Activated CD4-positive, alpha-beta T cell treated with anti-CD3 and anti-CD28 coated beads, Interleukin-2, amount 10 ng/mL, durations not matched to agents 7 days and 5 days (primary cell): ENCODE measurements at regions not wholly inside any gene's neighbourhood (a gene's known extent, or its start where the extent isn't known, plus 50 kb on each side); places are given as distances from the start of the nearest gene placed in this dataset.

Experiments
- CTCF ChIA-PET: fragments of 350-600 bp; sonication (Branson Sonifier 250); formaldehyde crosslinking; loops from one replicate; lab custom pipeline; 2021; ENCODE audit warnings: antibody characterized with exemption; lab: Charles Lee
- POLR2A ChIA-PET: fragments of 350-600 bp; sonication (Branson Sonifier 250); formaldehyde crosslinking; loops from one replicate; lab custom pipeline; 2021; ENCODE audit warnings: antibody characterized with exemption; lab: Charles Lee
- DNase-seq: peaks from one replicate; pipeline ENCODE4 v3.0.0-alpha.2; 2020
- H3K27ac Mint-ChIP-seq: one replicate; pipeline ENCODE4 v1.8.0; 2021; ENCODE audit warnings: mild to moderate bottlenecking, moderate library complexity, mixed read lengths
- H3K27me3 Mint-ChIP-seq: one replicate; pipeline ENCODE4 v1.8.0; 2021; ENCODE audit warnings: mixed read lengths
- H3K36me3 Mint-ChIP-seq: one replicate; pipeline ENCODE4 v1.8.0; 2021; ENCODE audit warnings: low read depth, mixed read lengths
- H3K4me1 Mint-ChIP-seq: one replicate; pipeline ENCODE4 v1.8.0; 2021; ENCODE audit warnings: mixed read lengths
- H3K4me3 Mint-ChIP-seq: one replicate; pipeline ENCODE4 v1.8.0; 2021; ENCODE audit warnings: mild to moderate bottlenecking, moderate library complexity, mixed read lengths
- H3K9me3 Mint-ChIP-seq: one replicate; pipeline ENCODE4 v1.8.0; 2021; ENCODE audit warnings: mixed read lengths

- H3K27me3 Mint-ChIP-seq = no peaks in the 10 kb centered on the region
- H3K27ac Mint-ChIP-seq = no peak overlapping the region
- ChIA-PET CTCF (no interaction called here), POLR2A (no interaction called here)
- no peak for DNase-seq
- H3K36me3 Mint-ChIP-seq = no peaks in the 10 kb centered on the region
- peaks cover 6% of the 10 kb centered on the region for H3K4me1 Mint-ChIP-seq
- no peak overlapping the region for H3K4me3 Mint-ChIP-seq
- peaks cover 9% of the 10 kb centered on the region for H3K9me3 Mint-ChIP-seq
Observed at GRCh38 chrX:39619182-39620009, 478.4 kb downstream of the BCOR start.

GRCh38 chrX:39624166-39624565 is 473.6 kb downstream of the BCOR start:
- Mint-ChIP-seq H3K9me3 (peaks cover 8% of the 10 kb centered on the region), H3K36me3 (no peaks in the 10 kb centered on the region), H3K27me3 (no peaks in the 10 kb centered on the region), H3K4me1 (peaks cover 4% of the 10 kb centered on the region), H3K27ac (no peak overlapping the region), H3K4me3 (no peak overlapping the region)
- POLR2A ChIA-PET = no interaction called here
- DNase-seq = no peak
- CTCF ChIA-PET = no interaction called here

- Mint-ChIP-seq H3K4me1 (peaks cover 4% of the 10 kb centered on the region), H3K36me3 (no peaks in the 10 kb centered on the region), H3K9me3 (peaks cover 5% of the 10 kb centered on the region), H3K27ac (no peak overlapping the region), H3K27me3 (no peaks in the 10 kb centered on the region), H3K4me3 (no peak overlapping the region)
- ChIA-PET CTCF (interaction anchor here (0.7 kb wide), 1 partner anchor 771 kb away, joined by 5 read pairs; no protein-coding TSS in a partner anchor), POLR2A (no interaction called here)
- no peak for DNase-seq
Observed at GRCh38 chrX:39625810-39626209, 471.9 kb downstream of the BCOR start.

- ChIA-PET CTCF (no interaction called here), POLR2A (no interaction called here)
- no peak for DNase-seq
- no peak overlapping the region for H3K27ac Mint-ChIP-seq
- H3K27me3 Mint-ChIP-seq = no peaks in the 10 kb centered on the region
- H3K4me3 Mint-ChIP-seq = no peak overlapping the region
- no peaks in the 10 kb centered on the region for H3K36me3 Mint-ChIP-seq
- peaks cover 4% of the 10 kb centered on the region for H3K4me1 Mint-ChIP-seq
- peaks cover 5% of the 10 kb centered on the region for H3K9me3 Mint-ChIP-seq
Observed at GRCh38 chrX:39626749-39627148, 471.0 kb downstream of the BCOR start.

GRCh38 chrX:39627257-39627656 is 470.5 kb downstream of the BCOR start:
- no peaks in the 10 kb centered on the region for H3K27me3 Mint-ChIP-seq
- no peak overlapping the region for H3K27ac Mint-ChIP-seq
- ChIA-PET CTCF (no interaction called here), POLR2A (no interaction called here)
- peaks cover 5% of the 10 kb centered on the region for H3K9me3 Mint-ChIP-seq
- no peaks in the 10 kb centered on the region for H3K36me3 Mint-ChIP-seq
- H3K4me3 Mint-ChIP-seq = no peak overlapping the region
- peaks cover 4% of the 10 kb centered on the region for H3K4me1 Mint-ChIP-seq
- no peak for DNase-seq

GRCh38 chrX:39629001-39629400 is 468.8 kb downstream of the BCOR start:
- H3K27me3 Mint-ChIP-seq = no peaks in the 10 kb centered on the region
- peaks cover 5% of the 10 kb centered on the region for H3K9me3 Mint-ChIP-seq
- H3K4me3 Mint-ChIP-seq = no peak overlapping the region
- no peaks in the 10 kb centered on the region for H3K36me3 Mint-ChIP-seq
- peaks cover 4% of the 10 kb centered on the region for H3K4me1 Mint-ChIP-seq
- no peak for DNase-seq
- H3K27ac Mint-ChIP-seq = no peak overlapping the region
- ChIA-PET POLR2A (interaction anchor here (0.5 kb wide), 1 partner anchor 433 kb away, joined by 4 read pairs; no protein-coding TSS in a partner anchor), CTCF (no interaction called here)

- ChIA-PET POLR2A (no interaction called here), CTCF (no interaction called here)
- Mint-ChIP-seq H3K27me3 (no peaks in the 10 kb centered on the region), H3K4me1 (peaks cover 4% of the 10 kb centered on the region), H3K4me3 (no peak overlapping the region), H3K9me3 (no peaks in the 10 kb centered on the region), H3K36me3 (no peaks in the 10 kb centered on the region), H3K27ac (no peak overlapping the region)
- DNase-seq = no peak
Observed at GRCh38 chrX:39630344-39630743, 467.4 kb downstream of the BCOR start.

GRCh38 chrX:39631276-39632229 is 466.2 kb downstream of the BCOR start:
- Mint-ChIP-seq H3K27me3 (no peaks in the 10 kb centered on the region), H3K4me1 (peaks cover 2% of the 10 kb centered on the region), H3K27ac (no peak overlapping the region), H3K9me3 (no peaks in the 10 kb centered on the region), H3K4me3 (no peak overlapping the region), H3K36me3 (no peaks in the 10 kb centered on the region)
- no peak for DNase-seq
- ChIA-PET CTCF (no interaction called here), POLR2A (no interaction called here)

- Mint-ChIP-seq H3K4me3 (no peak overlapping the region), H3K4me1 (no peaks in the 10 kb centered on the region), H3K9me3 (no peaks in the 10 kb centered on the region), H3K27ac (no peak overlapping the region), H3K36me3 (no peaks in the 10 kb centered on the region), H3K27me3 (no peaks in the 10 kb centered on the region)
- no peak for DNase-seq
- ChIA-PET POLR2A (no interaction called here), CTCF (no interaction called here)
Observed at GRCh38 chrX:39633293-39633692, 464.5 kb downstream of the BCOR start.

- no peak overlapping the region for H3K27ac Mint-ChIP-seq
- H3K36me3 Mint-ChIP-seq = no peaks in the 10 kb centered on the region
- DNase-seq = no peak
- no peaks in the 10 kb centered on the region for H3K27me3 Mint-ChIP-seq
- POLR2A ChIA-PET = no interaction called here
- CTCF ChIA-PET = no interaction called here
- H3K9me3 Mint-ChIP-seq = peaks cover 2% of the 10 kb centered on the region
- no peak overlapping the region for H3K4me3 Mint-ChIP-seq
- H3K4me1 Mint-ChIP-seq = no peaks in the 10 kb centered on the region
Observed at GRCh38 chrX:39636481-39636880, 461.3 kb downstream of the BCOR start.

- H3K4me1 Mint-ChIP-seq = no peaks in the 10 kb centered on the region
- peaks cover 2% of the 10 kb centered on the region for H3K9me3 Mint-ChIP-seq
- CTCF ChIA-PET = interaction anchor here (1.3 kb wide), 1 partner anchor 21 kb away, joined by 3 read pairs; no protein-coding TSS in a partner anchor
- H3K27me3 Mint-ChIP-seq = no peaks in the 10 kb centered on the region
- no peak overlapping the region for H3K27ac Mint-ChIP-seq
- no peaks in the 10 kb centered on the region for H3K36me3 Mint-ChIP-seq
- no peak for DNase-seq
- POLR2A ChIA-PET = no interaction called here
- H3K4me3 Mint-ChIP-seq = no peak overlapping the region
Observed at GRCh38 chrX:39638526-39638925, 459.2 kb downstream of the BCOR start.

- ChIA-PET POLR2A (no interaction called here), CTCF (interaction anchor here (1.3 kb wide), 1 partner anchor 20 kb away, joined by 3 read pairs; no protein-coding TSS in a partner anchor)
- DNase-seq = no peak
- Mint-ChIP-seq H3K36me3 (no peaks in the 10 kb centered on the region), H3K27ac (no peak overlapping the region), H3K4me1 (no peaks in the 10 kb centered on the region), H3K9me3 (peaks cover 2% of the 10 kb centered on the region), H3K4me3 (no peak overlapping the region), H3K27me3 (no peaks in the 10 kb centered on the region)
Observed at GRCh38 chrX:39639871-39640270, 457.9 kb downstream of the BCOR start.

GRCh38 chrX:39640866-39641265 is 456.9 kb downstream of the BCOR start:
- Mint-ChIP-seq H3K4me1 (no peaks in the 10 kb centered on the region), H3K4me3 (no peak overlapping the region), H3K27ac (no peak overlapping the region), H3K9me3 (peaks cover 2% of the 10 kb centered on the region), H3K36me3 (no peaks in the 10 kb centered on the region), H3K27me3 (no peaks in the 10 kb centered on the region)
- POLR2A ChIA-PET = no interaction called here
- CTCF ChIA-PET = no interaction called here
- DNase-seq = no peak
